NCI-H1048 (cell line): ENCODE measurements at regions not wholly inside any gene's neighbourhood (a gene's known extent, or its start where the extent isn't known, plus 50 kb on each side); places are given as distances from the start of the nearest gene placed in this dataset.
A peak's percentile ranks its signal among the peaks of the same experiment; 100 is the strongest.

Experiments used
- DNase-seq: peaks from one replicate; lab custom pipeline; 2025; lab: John Stamatoyannopoulos, UW

DNA sequence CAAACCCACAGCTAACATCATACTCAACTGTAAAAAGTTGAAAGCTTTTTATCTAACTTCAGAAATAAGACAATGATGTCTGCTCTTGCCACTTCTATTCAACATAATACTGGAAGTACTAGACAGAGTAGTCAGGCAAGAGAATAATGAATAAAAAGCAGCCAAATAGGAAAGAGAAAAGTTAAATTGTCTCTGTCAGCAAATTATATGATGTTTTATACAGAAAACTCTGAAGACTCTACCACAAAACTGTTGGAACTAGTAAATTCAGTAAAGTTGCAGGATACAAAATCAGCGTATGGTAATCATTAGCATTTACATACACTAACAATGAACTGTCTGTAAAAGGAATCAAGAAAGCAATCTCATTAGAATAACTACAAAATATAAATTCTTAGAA lies 752.9 kb upstream of the CT83 start:
- no peak for DNase-seq

- DNase-seq, result no peak
Measured at GRCh38 chrX:117196481-117196880, 733.7 kb upstream of the CT83 start.

- DNase-seq, result no peak
Measured at GRCh38 chrX:117147249-117147648, 684.5 kb upstream of the CT83 start.

DNA sequence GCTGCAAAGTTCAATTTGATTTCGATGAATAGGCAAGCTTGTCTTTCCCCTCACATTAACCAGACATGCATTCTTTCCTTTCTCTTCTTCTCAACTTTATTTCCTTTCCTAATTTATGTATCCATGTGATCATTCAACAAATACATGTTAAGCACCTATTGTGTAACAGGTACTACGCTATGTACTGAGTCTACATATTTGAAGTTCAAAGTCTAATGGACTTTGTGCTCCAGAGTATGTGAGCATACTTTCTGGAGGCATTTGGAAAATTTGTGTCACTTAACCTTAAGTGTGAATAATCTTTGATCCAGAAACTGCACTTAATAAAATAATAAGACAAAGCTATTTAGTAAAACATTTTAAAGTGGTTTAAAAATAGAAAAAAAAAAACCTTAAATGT lies 675.3 kb upstream of the CT83 start:
- DNase-seq, result no peak

DNA sequence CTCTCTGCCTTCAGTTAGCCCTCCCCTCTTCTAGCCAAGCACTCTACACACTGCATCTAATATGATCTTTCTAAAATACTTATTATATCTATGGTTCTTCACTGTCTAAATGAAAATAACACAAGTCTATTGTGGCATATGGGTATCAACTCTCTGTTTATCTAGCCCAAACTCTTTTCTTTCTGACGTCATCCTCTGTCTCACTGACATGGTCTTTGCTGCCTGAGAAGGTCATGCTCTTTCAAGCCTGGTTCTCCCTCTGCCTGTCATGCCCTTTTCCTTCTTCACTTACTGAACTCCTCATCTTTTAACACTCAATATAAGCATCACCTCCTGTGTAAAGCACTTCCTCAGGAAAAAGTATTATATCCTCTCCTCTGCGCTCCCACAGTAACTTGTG lies 672.2 kb upstream of the CT83 start:
- DNase-seq, result no peak

- no peak for DNase-seq
Measured at GRCh38 chrX:117120700-117121099, 657.9 kb upstream of the CT83 start.

GRCh38 chrX:117096528-117096927 lies 633.8 kb upstream of the CT83 start:
- no peak for DNase-seq

DNA sequence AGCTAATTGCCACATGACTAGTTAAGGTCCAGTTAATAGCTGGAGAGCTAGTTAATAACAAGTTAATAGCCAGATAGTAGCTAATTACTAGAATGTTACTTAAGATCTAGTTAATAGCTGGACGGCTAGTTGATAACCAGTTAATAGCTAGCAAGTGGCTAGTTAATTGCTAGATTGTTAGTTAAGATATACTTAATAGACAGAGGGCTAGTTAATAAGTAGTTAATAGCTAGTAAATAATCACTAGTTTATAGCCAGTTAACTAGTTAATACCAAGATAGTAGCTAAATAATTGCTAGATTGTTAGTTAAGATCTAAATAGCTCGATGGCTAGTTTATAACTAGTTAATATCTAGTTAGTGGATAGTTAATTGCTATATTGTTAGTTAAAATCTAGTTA lies 632.6 kb upstream of the CT83 start:
- no peak for DNase-seq

GRCh38 chrX:117094149-117094548 lies 631.4 kb upstream of the CT83 start:
- DNase-seq, result no peak

- no peak for DNase-seq
Measured at GRCh38 chrX:117093319-117093718, 630.5 kb upstream of the CT83 start.

DNA sequence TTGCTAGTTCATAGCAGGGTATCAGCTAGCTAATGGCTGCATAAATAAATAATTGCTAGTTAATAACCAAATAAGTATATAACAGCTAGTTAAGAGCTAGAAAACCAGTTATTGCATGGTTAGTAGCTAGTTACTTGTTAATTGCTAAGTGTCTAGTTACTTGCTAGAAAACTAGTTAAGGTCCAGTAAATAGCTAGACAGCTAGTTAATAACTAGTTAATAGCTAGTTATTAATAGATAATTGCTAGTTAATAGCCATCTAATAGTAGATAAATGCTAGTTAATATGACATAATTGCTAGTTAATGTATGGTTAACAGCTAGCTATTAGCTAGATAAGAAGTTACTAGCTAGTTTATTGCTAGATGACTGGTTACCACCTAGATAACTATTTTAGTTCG lies 629.9 kb upstream of the CT83 start:
- no peak for DNase-seq

GRCh38 chrX:117063224-117063623 lies 600.4 kb upstream of the CT83 start:
- no peak for DNase-seq

DNA sequence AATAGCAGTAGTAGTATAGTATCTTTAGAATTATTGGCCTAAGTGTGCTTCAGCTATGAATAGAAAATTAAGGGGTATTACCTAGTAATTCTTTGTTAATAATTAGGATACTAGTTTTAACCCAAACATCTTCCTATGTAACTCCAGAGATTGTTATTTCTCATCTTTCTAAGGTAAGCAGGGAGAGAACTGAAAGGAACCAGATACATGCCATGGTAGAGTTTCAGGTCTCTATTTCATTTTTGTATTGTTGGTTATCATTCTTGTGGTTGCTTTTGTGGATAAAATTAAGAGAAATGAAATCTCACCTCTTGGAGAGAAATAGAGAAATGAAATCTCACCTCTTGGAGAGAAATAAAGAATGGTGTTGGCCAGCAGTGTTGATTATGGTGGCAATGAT lies 597.1 kb upstream of the CT83 start:
- DNase-seq, result no peak

DNA sequence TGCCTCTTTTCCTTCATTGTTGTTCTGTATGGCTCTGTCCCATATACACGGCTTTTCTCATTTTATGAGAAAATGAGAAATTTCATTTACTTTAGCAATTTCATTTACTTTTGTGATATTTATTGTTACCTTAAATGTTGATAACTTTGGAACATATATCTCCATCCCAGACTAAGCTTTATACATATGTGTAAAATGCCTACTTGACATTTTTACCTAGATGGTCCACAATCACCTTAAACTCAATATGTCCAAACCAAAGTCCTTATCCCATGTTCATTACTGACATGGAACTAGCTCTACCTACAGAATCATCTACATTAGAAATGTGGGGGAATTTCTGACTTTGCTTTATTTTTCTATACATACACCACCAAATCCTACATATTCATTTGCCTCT lies 590.5 kb upstream of the CT83 start:
- DNase-seq, result no peak

DNA sequence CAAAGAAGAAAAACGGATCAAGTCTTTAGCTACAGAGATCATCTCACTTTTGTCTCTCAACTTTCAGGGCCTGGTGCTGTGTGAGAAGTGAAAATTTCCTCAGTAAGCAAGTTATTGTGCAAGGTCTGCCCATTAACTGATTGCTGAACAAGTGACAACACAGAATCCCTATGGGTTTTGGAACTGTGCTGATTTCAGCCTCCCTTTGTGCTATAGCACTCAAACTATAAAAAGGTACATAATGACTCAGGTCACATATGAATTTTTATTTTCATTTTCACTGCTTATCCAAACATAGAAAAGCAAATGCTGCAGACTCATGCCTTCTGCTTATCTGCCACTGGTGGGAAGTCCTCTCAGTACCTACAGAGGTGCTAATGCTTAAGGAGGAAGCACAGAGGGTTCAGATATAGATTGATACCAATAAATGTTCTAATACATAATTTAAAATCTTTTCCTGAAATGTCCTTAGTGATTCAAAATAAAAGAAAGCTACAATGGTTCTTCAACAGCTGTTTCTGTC lies 576.2 kb upstream of the CT83 start:
- no peak for DNase-seq

GRCh38 chrX:117010243-117010642 lies 547.5 kb upstream of the CT83 start:
- no peak for DNase-seq

DNA sequence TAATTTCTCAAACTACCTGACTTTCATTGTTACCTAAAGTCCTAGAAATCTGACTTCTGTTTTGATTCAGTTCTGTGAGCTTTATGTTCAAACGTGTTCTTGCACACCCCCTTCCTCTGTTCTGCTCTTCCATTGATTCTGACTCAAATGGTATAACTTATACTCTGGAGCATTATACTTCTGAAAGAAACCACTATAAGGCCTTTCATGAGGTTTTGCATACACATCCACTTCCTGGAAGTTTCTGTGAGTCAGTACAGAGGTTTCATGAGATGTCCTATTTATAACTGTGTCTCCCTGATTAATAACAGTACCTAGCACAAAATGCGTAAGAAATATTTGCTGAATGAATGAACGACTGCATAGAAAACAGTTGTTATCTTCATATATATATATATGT lies 540.2 kb upstream of the CT83 start:
- DNase-seq, result peak; percentile 0

- DNase-seq, result no peak
Measured at GRCh38 chrX:116975517-116975916, 512.7 kb upstream of the CT83 start.

- no peak for DNase-seq
Measured at GRCh38 chrX:116972362-116972761, 509.6 kb upstream of the CT83 start.

DNA sequence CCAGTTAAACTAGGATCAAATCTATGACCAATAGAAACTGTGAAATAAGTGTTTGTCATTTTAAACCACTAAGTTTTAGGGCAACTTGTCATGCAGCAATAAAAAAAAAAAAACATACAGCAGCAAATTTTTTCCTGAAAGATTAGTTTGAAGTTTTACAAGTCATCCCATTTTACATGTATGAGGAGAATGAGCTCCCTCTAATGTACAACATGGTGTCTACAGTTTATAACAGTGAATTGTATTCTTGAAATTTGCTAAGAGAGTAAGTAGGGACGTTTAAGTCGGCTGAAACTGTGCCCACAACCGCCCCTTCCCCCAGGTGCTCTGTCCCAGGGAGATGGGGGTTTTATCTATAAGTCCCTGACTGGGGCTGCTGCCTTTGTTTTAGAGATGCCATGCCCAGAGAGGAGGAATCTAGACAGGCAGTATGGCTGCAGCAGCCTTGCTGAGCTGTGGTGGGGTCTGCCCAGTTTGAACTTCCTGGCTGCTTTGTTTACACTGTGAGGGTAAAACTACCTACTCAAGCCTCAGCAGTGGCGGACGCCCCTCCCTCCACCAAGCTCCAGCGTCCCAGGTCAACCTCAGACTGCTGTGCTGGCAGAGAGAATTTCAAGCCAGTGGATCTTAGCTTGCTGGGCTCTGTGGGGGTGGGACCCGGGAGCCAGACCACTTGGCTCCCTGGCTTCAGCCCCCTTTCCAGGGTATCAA lies 499.3 kb upstream of the CT83 start:
- DNase-seq, result no peak

- no peak for DNase-seq
Measured at GRCh38 chrX:116930311-116930710, 467.5 kb upstream of the CT83 start.

DNA sequence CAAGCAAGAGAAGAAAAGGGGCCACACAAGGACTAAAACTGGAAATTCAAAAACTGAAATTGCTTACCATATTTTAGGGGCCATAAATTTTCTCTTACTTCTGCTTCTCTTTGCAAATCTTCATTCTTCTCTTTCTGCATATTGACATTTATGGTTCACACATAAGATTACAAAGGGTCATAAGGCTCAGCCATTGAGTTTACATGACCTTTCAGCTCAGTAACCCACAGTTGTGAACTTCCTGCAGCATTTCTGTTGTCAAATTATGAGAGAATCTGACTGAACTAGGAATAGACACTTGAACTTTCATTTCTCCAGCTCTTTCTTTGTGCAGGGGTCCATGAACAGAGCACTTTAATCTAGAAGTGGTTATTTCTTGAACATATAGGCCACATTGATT lies 434.8 kb upstream of the CT83 start:
- DNase-seq, result no peak

- no peak for DNase-seq
Measured at GRCh38 chrX:116881961-116882360, 419.2 kb upstream of the CT83 start.

DNA sequence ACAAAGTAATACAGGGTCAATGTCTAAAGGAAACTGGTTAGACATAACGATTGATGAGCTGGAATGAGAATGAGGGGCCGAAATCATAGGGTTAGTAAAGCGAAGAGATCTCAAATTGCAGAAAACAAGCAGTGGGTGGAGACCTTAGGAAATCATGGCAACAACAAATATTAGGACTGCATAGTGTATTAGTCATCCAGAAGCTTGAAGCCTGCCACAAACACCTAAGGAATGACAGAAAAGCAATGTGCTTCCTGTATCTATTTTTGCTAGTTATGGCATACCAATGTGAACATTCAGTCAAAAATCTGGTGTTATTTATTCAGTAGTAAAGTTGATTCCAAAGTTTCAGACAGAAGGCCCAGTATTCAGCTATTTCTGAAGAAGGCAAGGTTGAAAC lies 410.9 kb upstream of the CT83 start:
- DNase-seq, result no peak
